ENCODE measurements at regions not wholly inside any gene's neighbourhood (a gene's known extent, or its start where the extent isn't known, plus 50 kb on each side); places are given as distances from the start of the nearest gene placed in this dataset.

DNA sequence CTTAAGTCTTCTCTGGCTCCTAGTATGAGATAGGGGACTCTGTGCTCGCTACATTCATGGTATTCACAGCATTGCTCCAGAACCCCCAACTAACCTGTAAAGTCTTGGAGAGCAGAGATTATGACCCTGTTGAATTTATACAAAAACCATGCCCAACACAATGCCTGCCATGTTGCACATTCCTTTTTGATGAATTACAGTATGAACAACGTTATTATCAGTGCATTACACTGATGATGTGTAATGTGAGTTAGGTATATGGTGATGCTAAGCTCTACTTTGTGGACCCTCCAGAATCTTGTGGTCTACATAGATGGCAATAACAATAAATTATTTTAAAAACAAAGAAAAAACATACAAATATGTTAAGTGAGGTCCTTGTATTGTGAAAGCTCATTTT is 64.3 kb downstream of the EOMES start:
- TF ChIP-seq, protein P1, sequence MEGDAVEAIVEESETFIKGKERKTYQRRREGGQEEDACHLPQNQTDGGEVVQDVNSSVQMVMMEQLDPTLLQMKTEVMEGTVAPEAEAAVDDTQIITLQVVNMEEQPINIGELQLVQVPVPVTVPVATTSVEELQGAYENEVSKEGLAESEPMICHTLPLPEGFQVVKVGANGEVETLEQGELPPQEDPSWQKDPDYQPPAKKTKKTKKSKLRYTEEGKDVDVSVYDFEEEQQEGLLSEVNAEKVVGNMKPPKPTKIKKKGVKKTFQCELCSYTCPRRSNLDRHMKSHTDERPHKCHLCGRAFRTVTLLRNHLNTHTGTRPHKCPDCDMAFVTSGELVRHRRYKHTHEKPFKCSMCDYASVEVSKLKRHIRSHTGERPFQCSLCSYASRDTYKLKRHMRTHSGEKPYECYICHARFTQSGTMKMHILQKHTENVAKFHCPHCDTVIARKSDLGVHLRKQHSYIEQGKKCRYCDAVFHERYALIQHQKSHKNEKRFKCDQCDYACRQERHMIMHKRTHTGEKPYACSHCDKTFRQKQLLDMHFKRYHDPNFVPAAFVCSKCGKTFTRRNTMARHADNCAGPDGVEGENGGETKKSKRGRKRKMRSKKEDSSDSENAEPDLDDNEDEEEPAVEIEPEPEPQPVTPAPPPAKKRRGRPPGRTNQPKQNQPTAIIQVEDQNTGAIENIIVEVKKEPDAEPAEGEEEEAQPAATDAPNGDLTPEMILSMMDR (IDR thresholded peaks at IDR 0.05): no peak
- TF ChIP-seq POLR2AphosphoS5 (IDR thresholded peaks at IDR 0.05) (no peak), EP300 (IDR thresholded peaks at IDR 0.05; ENCODE audit: low read depth) (no peak), POLR2A (IDR thresholded peaks at IDR 0.05) (no peak)

Data from transverse colon (tissue), 4 donors.